ENCODE measurements at regions not wholly inside any gene's neighbourhood (a gene's known extent, or its start where the extent isn't known, plus 50 kb on each side); places are given as distances from the start of the nearest gene placed in this dataset.

- H3K9me1 ChIP-seq (ENCODE audit: insufficient read depth, low read length): peaks cover 3% of the 10 kb centered on the region; the same call in 1 of the 2 replicates
- no peak overlapping the region for H3K4ac ChIP-seq (ENCODE audit: low read depth, low read length)
- in situ Hi-C loops (cut with MboI; ENCODE audit: low sequenced_read_pairs): no loop called here
- no peak overlapping the region for H3K23ac ChIP-seq (ENCODE audit: low read depth, low read length)
- ChIA-PET POLR2A (ENCODE audit: unreplicated experiment) (interaction anchor here (0.6 kb wide), 1 partner anchor 28 kb away, joined by 6 read pairs; no protein-coding TSS in a partner anchor), CTCF (no interaction called here)
- no peak overlapping the region for H3K14ac ChIP-seq (replicated peaks; ENCODE audit: low read depth, low read length)
- no peak overlapping the region for H3K9ac ChIP-seq (ENCODE audit: low read depth, low read length)
- H3K18ac ChIP-seq (ENCODE audit: low read depth, low read length): no peak overlapping the region
- no peak overlapping the region for H3K56ac ChIP-seq (ENCODE audit: extremely low read depth, insufficient read depth, low read length)
- H3K27me3 ChIP-seq (ENCODE audit: control insufficient read depth, insufficient read depth, low read length): no peaks in the 10 kb centered on the region
- no peak overlapping the region for H4K5ac ChIP-seq (ENCODE audit: low read depth, low read length)
- peaks cover 2% of the 10 kb centered on the region; the same call in 1 of the 2 replicates for H3K4me1 ChIP-seq (ENCODE audit: control insufficient read depth, insufficient read depth, low read length)
- H2BK15ac ChIP-seq (ENCODE audit: low read depth, low read length): no peak overlapping the region
- no peak overlapping the region for H3K4me3 ChIP-seq (ENCODE audit: insufficient read depth, low read depth, low read length)
- H4K20me1 ChIP-seq (ENCODE audit: insufficient read depth, low read length): peaks cover 90% of the 10 kb centered on the region
- H3K79me1 ChIP-seq (ENCODE audit: low read depth in 1 of 2, low read length in 2 of 2): peaks cover 30 to 92% of the 10 kb centered on the region in 2 experiments
- H3K9me3 ChIP-seq (ENCODE audit: control insufficient read depth, insufficient read depth, low read length): no peaks in the 10 kb centered on the region
- ATAC-seq (ENCODE audit: low read depth): no peak
- no peak for DNase-seq
- dilution Hi-C loops (cut with HindIII; ENCODE audit: low sequenced_read_pairs, unreplicated experiment): no loop called here
- BruUV-seq (replicated peaks): no TSS peak
- intact Hi-C loops (cut with micrococcal nuclease): no loop called here
- no peak overlapping the region for H2BK5ac ChIP-seq (ENCODE audit: low read depth, low read length, poor library complexity, severe bottlenecking)
- peak overlapping the region; percentile 13 for H2AK9ac ChIP-seq (replicated peaks; ENCODE audit: low read depth, low read length, poor library complexity)
- H2AK5ac ChIP-seq (ENCODE audit: low read depth, low read length): no peak overlapping the region
- no peak overlapping the region for H2AFZ ChIP-seq (replicated peaks; ENCODE audit: low read length, poor library complexity)
- H2BK20ac ChIP-seq (ENCODE audit: low read depth, low read length): no peak overlapping the region
- no peak overlapping the region for H3K27ac ChIP-seq (ENCODE audit: insufficient read depth, low read length)
- H4K91ac ChIP-seq (ENCODE audit: insufficient read depth, low read depth, low read length): no peak overlapping the region
- no peak overlapping the region for H3K4me2 ChIP-seq (ENCODE audit: low read depth, low read length)
- WGBS, 2 experiments (ENCODE audit: extremely low coverage in 2 of 2, insufficient read length in 1 of 2): 74% methylated on average over 7 of the region's 17 CpGs; no CpG with 5 or more reads in 1 of the 2 experiments
- TF ChIP-seq BHLHE40 (IDR thresholded peaks at IDR 0.05; ENCODE audit: low read depth, low read length) (no peak), MXI1 (IDR thresholded peaks at IDR 0.05; ENCODE audit: borderline replicate concordance, low read depth, low read length) (no peak), FOS (IDR thresholded peaks at IDR 0.05; ENCODE audit: low read depth, low read length) (no peak), USF2 (IDR thresholded peaks at IDR 0.05; ENCODE audit: low read depth, low read length) (no peak), RAD21 (IDR thresholded peaks at IDR 0.05; ENCODE audit: low read length) (no peak), POLR2A (IDR thresholded peaks at IDR 0.05; ENCODE audit: low read depth, low read length) (no peak), MAZ (IDR thresholded peaks at IDR 0.05; ENCODE audit: borderline replicate concordance, low read depth, low read length) (no peak), RCOR1 (IDR thresholded peaks at IDR 0.05; ENCODE audit: insufficient replicate concordance, low read length) (no peak), CEBPB (IDR thresholded peaks at IDR 0.05; ENCODE audit: low read depth, low read length) (no peak), NFE2L2 (IDR thresholded peaks at IDR 0.05; ENCODE audit: low read depth, low read length) (no peak), CHD1 (IDR thresholded peaks at IDR 0.05; ENCODE audit: low read depth, low read length) (no peak), RFX5 (IDR thresholded peaks at IDR 0.05; ENCODE audit: low read depth, low read length) (no peak)
- H3K36me3 ChIP-seq (ENCODE audit: control insufficient read depth, insufficient read depth, low read length): peaks cover 32% of the 10 kb centered on the region; the same call in 1 of the 2 replicates
- H2BK120ac ChIP-seq (ENCODE audit: low read depth, low read length): no peak overlapping the region
- H4K8ac ChIP-seq (ENCODE audit: low read depth in 2 of 2, low read length in 2 of 2): no peak overlapping the region
Observed at GRCh38 chr12:124490584-124491305, 76.7 kb downstream of the NCOR2 start.

All from IMR-90 (cell line).